ENCODE measurements at regions not wholly inside any gene's neighbourhood (a gene's known extent, or its start where the extent isn't known, plus 50 kb on each side); places are given as distances from the start of the nearest gene placed in this dataset.

- TF ChIP-seq CTCF (conservative IDR thresholded peaks at IDR 0.05; ENCODE audit: low read depth in 2 of 2) (no peak), REST (IDR thresholded peaks at IDR 0.05; ENCODE audit: unreplicated experiment) (no peak)
These were observed 987.3 kb downstream of the GRID1 start for GRCh38 chr10:85379338-85379737.

Data from GM23338 (cell line).